ENCODE measurements at regions not wholly inside any gene's neighbourhood (a gene's known extent, or its start where the extent isn't known, plus 50 kb on each side); places are given as distances from the start of the nearest gene placed in this dataset.
"Not testable (repeated sequence)": the region's sequence is repeated elsewhere in the genome, so short reads cannot be mapped to it uniquely, and the experiment has no call there.

DNA sequence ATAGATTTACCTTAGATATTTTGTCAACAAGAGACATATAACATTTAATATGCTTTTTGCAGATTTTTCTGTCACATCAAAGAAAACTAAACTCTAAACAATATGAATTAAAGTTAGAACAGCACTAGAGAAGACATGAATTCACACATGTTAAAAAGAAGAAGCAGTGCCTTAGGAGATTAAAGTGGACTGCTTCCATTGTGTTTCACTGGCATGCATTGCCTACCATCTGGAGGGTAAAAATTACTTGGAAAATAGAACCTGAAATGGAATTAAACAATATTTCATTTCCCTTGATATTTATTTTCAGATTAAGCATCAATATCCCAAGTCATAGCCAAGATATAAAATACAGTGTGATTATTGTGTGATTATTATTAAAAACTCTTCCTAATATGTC, 319.4 kb upstream of the CDH18 start:
- TF ChIP-seq, protein P1, sequence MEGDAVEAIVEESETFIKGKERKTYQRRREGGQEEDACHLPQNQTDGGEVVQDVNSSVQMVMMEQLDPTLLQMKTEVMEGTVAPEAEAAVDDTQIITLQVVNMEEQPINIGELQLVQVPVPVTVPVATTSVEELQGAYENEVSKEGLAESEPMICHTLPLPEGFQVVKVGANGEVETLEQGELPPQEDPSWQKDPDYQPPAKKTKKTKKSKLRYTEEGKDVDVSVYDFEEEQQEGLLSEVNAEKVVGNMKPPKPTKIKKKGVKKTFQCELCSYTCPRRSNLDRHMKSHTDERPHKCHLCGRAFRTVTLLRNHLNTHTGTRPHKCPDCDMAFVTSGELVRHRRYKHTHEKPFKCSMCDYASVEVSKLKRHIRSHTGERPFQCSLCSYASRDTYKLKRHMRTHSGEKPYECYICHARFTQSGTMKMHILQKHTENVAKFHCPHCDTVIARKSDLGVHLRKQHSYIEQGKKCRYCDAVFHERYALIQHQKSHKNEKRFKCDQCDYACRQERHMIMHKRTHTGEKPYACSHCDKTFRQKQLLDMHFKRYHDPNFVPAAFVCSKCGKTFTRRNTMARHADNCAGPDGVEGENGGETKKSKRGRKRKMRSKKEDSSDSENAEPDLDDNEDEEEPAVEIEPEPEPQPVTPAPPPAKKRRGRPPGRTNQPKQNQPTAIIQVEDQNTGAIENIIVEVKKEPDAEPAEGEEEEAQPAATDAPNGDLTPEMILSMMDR (conservative IDR thresholded peaks at IDR 0.05; ENCODE audit: low read length) = no peak
- no peak overlapping the region for H3K4me3 ChIP-seq (ENCODE audit: low read length)
- DNase-seq (ENCODE audit: low read depth) = no peak

GRCh38 chr5:20305463-20305862, 317.5 kb upstream of the CDH18 start:
- no peak overlapping the region for H3K4me3 ChIP-seq (ENCODE audit: low read length)
- TF ChIP-seq, protein P1 (conservative IDR thresholded peaks at IDR 0.05; ENCODE audit: low read length) = no peak
- DNase-seq (ENCODE audit: low read depth) = no peak

GRCh38 chr5:20304570-20304969, 316.6 kb upstream of the CDH18 start:
- H3K4me3 ChIP-seq (ENCODE audit: low read length); DNase-seq (ENCODE audit: low read depth): not testable (repeated sequence)

DNA sequence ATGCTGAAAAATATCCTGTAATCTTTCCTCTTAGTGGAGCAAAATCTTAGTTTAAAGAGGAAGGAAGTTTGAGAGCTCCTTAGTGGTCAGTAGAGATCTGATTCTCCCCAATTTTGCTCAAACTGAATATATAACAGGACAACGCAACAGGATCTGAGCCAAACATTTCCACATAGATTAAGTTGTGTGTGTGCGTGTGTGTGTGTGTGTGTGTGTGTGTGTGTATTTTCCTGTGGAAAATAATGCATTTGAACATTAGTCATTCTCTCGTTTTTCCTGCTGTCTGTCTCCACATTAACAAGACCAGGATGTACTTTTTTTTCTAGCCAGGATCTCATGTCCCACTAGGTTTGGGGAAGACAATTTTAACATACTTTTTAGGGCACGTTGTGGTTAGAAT, 312.1 kb upstream of the CDH18 start:
- TF ChIP-seq, protein P1 (conservative IDR thresholded peaks at IDR 0.05; ENCODE audit: low read length) = no peak
- H3K4me3 ChIP-seq (ENCODE audit: low read length) = no peak overlapping the region
- DNase-seq (ENCODE audit: low read depth) = no peak

DNA sequence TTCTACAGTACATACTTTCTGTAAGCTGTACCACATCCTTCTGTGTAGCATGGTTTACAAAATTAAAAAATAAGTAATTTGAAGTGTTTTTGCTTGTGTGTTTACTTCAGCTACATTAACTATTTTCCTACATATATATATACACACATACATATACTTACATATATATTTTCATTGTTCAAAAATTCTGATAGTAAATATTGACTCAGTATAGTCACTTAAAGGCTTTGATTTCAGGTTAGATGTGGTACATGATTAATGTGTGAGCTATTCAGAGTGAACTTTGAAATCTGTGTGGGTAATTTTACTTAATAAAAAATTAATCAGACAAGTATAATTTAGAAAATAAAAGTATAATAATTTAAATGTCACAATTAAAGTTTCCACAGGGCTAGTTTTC, 306.7 kb upstream of the CDH18 start:
- no peak overlapping the region for H3K4me3 ChIP-seq (ENCODE audit: low read length)
- TF ChIP-seq, protein P1 (conservative IDR thresholded peaks at IDR 0.05; ENCODE audit: low read length) = no peak
- DNase-seq (ENCODE audit: low read depth) = no peak

DNA sequence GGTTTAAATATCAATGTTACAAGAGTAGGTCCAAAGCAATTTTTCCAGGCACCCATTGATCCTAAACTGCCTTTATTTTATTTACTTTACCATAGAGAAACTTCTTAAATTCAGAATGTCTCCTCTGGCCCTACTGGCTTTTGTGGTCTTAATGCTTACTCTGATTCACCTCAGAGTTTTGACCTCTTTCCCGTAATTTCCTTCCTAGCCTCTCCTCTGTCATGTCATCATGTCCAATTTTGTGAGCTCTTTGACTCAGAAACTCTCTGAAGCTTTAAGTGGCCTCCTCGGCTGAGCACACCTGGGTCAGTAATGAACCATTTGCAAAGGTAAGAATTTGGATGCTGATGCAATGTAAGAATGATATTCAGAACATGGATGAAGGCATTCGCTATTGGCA, 303.8 kb upstream of the CDH18 start:
- DNase-seq (ENCODE audit: low read depth) = no peak
- H3K4me3 ChIP-seq (ENCODE audit: low read length) = no peak overlapping the region
- TF ChIP-seq, protein P1 (conservative IDR thresholded peaks at IDR 0.05; ENCODE audit: low read length) = no peak

- no peak for DNase-seq (ENCODE audit: low read depth)
- H3K4me3 ChIP-seq (ENCODE audit: low read length) = no peak overlapping the region
- TF ChIP-seq, protein P1 (conservative IDR thresholded peaks at IDR 0.05; ENCODE audit: low read length) = no peak
These were observed 299.6 kb upstream of the CDH18 start for GRCh38 chr5:20287640-20288039.

- TF ChIP-seq, protein P1 (conservative IDR thresholded peaks at IDR 0.05; ENCODE audit: low read length) = no peak
- no peak for DNase-seq (ENCODE audit: low read depth)
These were observed 298.5 kb upstream of the CDH18 start for GRCh38 chr5:20286512-20286911.

More at GRCh38 chr5:20286512-20286911, 298.5 kb upstream of the CDH18 start:
- H3K4me3 ChIP-seq (ENCODE audit: low read length) = no peak overlapping the region

Data from AG10803 (cell line).